ENCODE measurements at regions not wholly inside any gene's neighbourhood (a gene's known extent, or its start where the extent isn't known, plus 50 kb on each side); places are given as distances from the start of the nearest gene placed in this dataset.

DNA sequence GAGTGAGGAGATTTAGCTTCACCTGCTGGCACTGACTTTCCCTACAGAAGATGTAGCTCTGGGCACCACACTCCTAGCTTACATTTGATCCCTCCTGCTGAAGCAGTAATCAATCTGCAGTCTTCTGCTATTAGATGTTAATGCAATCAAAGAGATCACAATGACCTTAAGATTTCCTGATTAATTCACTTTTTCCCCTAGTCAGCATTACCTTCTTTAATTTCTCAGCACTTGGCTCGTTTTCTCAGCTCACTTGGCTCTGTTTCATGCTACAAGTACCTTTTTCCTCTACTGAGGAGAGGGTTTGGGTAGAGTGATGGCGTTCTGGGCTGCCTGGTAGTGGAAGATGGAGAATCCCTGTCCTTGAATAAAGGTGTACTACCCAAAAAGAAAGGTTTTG lies 113.0 kb upstream of the PAK3 start:
- TF ChIP-seq EGR1 (IDR thresholded peaks at IDR 0.05) (no peak), CREB1 (IDR thresholded peaks at IDR 0.05; ENCODE audit: low read depth) (no peak), CEBPB (IDR thresholded peaks at IDR 0.05) (no peak), EP300 (IDR thresholded peaks at IDR 0.05; ENCODE audit: borderline replicate concordance) (no peak), NFIC (IDR thresholded peaks at IDR 0.05) (no peak), YY1 (IDR thresholded peaks at IDR 0.05; ENCODE audit: low read depth) (no peak), TEAD4 (IDR thresholded peaks at IDR 0.05) (no peak), ZBTB7A (IDR thresholded peaks at IDR 0.05; ENCODE audit: low read depth) (no peak), TCF12 (IDR thresholded peaks at IDR 0.05; ENCODE audit: low read depth) (no peak), TAF1 (IDR thresholded peaks at IDR 0.05; ENCODE audit: low read depth) (no peak)
- TF ChIP-seq, protein P1, sequence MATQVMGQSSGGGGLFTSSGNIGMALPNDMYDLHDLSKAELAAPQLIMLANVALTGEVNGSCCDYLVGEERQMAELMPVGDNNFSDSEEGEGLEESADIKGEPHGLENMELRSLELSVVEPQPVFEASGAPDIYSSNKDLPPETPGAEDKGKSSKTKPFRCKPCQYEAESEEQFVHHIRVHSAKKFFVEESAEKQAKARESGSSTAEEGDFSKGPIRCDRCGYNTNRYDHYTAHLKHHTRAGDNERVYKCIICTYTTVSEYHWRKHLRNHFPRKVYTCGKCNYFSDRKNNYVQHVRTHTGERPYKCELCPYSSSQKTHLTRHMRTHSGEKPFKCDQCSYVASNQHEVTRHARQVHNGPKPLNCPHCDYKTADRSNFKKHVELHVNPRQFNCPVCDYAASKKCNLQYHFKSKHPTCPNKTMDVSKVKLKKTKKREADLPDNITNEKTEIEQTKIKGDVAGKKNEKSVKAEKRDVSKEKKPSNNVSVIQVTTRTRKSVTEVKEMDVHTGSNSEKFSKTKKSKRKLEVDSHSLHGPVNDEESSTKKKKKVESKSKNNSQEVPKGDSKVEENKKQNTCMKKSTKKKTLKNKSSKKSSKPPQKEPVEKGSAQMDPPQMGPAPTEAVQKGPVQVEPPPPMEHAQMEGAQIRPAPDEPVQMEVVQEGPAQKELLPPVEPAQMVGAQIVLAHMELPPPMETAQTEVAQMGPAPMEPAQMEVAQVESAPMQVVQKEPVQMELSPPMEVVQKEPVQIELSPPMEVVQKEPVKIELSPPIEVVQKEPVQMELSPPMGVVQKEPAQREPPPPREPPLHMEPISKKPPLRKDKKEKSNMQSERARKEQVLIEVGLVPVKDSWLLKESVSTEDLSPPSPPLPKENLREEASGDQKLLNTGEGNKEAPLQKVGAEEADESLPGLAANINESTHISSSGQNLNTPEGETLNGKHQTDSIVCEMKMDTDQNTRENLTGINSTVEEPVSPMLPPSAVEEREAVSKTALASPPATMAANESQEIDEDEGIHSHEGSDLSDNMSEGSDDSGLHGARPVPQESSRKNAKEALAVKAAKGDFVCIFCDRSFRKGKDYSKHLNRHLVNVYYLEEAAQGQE (IDR thresholded peaks at IDR 0.05; ENCODE audit: low read depth), result no peak
- TF ChIP-seq, protein P2, sequence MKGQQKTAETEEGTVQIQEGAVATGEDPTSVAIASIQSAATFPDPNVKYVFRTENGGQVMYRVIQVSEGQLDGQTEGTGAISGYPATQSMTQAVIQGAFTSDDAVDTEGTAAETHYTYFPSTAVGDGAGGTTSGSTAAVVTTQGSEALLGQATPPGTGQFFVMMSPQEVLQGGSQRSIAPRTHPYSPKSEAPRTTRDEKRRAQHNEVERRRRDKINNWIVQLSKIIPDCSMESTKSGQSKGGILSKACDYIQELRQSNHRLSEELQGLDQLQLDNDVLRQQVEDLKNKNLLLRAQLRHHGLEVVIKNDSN (IDR thresholded peaks at IDR 0.05), result no peak
- TF ChIP-seq, protein P3, sequence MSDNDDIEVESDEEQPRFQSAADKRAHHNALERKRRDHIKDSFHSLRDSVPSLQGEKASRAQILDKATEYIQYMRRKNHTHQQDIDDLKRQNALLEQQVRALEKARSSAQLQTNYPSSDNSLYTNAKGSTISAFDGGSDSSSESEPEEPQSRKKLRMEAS (IDR thresholded peaks at IDR 0.05), result no peak

DNA sequence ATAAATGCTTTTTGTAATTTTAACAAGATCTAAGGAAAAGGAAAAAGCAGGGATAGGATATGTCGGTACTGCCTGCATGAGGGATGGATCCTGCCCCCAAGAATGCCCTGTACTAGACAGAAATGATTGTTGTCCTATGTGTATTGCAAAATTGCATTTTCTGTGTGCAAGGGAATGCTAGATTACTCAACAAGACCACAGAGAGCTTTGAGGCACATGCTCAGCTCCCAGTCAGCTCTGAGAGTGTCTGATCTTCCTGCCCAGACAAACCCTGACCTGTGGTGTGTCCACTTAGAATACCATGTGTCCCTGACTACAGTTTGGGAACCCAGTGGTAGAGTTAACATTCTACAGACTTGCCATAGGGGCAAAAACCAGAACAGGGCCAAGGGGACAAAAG lies 129.2 kb upstream of the PAK3 start:
- TF ChIP-seq EP300 (IDR thresholded peaks at IDR 0.05; ENCODE audit: borderline replicate concordance) (no peak), EGR1 (IDR thresholded peaks at IDR 0.05) (no peak), TAF1 (IDR thresholded peaks at IDR 0.05; ENCODE audit: low read depth) (no peak), NFIC (IDR thresholded peaks at IDR 0.05) (no peak), TEAD4 (IDR thresholded peaks at IDR 0.05) (no peak), ZBTB7A (IDR thresholded peaks at IDR 0.05; ENCODE audit: low read depth) (no peak), CREB1 (IDR thresholded peaks at IDR 0.05; ENCODE audit: low read depth) (no peak), CEBPB (IDR thresholded peaks at IDR 0.05) (no peak), FOXM1 (IDR thresholded peaks at IDR 0.05; ENCODE audit: borderline replicate concordance, low read depth) (no peak)
- TF ChIP-seq, protein P2 (IDR thresholded peaks at IDR 0.05), result no peak
- TF ChIP-seq, protein P3 (IDR thresholded peaks at IDR 0.05), result no peak

DNA sequence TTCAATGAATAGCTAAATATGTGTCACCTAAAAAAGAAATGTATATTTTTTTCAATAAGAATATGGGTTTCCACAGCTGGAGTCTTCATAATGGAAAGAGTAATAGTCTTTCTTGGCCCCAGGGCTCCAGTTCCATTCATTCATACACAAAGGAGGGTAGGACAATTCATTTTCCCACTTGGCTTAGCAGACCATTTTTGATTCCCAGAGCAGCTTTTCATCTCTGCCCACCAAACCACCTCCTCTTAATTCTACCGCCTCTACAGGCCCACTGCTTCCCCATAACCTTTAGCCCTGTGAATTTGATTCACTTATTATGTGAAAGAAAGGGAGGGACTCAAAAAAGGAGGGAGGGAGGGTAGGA lies 129.9 kb upstream of the PAK3 start:
- TF ChIP-seq CREB1 (IDR thresholded peaks at IDR 0.05; ENCODE audit: low read depth) (no peak), EGR1 (IDR thresholded peaks at IDR 0.05) (no peak), CEBPB (IDR thresholded peaks at IDR 0.05) (no peak), EP300 (IDR thresholded peaks at IDR 0.05; ENCODE audit: borderline replicate concordance) (no peak), ZBTB7A (IDR thresholded peaks at IDR 0.05; ENCODE audit: low read depth) (no peak), NFIC (IDR thresholded peaks at IDR 0.05) (no peak), TCF12 (IDR thresholded peaks at IDR 0.05; ENCODE audit: low read depth) (no peak), FOXM1 (IDR thresholded peaks at IDR 0.05; ENCODE audit: borderline replicate concordance, low read depth) (no peak), TAF1 (IDR thresholded peaks at IDR 0.05; ENCODE audit: low read depth) (no peak), YY1 (IDR thresholded peaks at IDR 0.05; ENCODE audit: low read depth) (no peak), RAD21 (IDR thresholded peaks at IDR 0.05; ENCODE audit: low read depth) (no peak), TEAD4 (IDR thresholded peaks at IDR 0.05) (no peak)
- TF ChIP-seq, protein P2 (IDR thresholded peaks at IDR 0.05), result no peak
- TF ChIP-seq, protein P3 (IDR thresholded peaks at IDR 0.05), result no peak
- TF ChIP-seq, protein P1 (IDR thresholded peaks at IDR 0.05; ENCODE audit: low read depth), result no peak

DNA sequence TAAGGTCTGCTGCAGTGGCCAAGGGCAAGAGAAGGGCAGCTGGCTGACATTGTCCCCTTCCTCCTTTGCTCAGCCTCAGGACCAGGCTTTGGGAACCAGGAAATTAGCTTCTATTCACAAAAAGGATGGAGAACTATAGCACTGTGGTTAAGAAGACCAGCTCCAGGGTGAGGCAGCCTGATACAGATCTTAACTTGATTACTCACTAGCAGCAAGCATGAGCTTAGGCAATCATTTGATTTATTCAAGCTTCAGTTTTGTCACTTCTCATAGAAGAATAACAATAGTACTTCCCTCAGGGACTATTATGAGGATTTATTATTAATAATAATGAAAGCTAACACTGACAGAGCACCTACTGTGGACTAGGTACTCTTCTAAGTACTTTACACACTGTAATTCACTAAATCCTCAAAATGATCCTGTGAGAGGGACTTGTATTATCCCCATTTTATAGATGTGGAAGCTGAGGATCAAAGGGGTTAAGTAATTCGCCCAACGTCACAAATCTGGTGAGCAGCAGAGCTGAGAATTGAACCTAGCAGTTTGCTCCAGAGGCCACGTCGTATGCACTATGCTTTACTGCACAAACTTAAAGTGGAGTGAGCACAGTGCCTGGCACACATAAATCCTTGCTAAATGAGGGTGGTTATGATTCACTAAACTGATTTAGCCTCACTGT lies 130.4 kb upstream of the PAK3 start:
- no peak for TF ChIP-seq NFIC (IDR thresholded peaks at IDR 0.05)
- TF ChIP-seq ZBTB7A (IDR thresholded peaks at IDR 0.05; ENCODE audit: low read depth), result no peak
- no peak for TF ChIP-seq FOXM1 (IDR thresholded peaks at IDR 0.05; ENCODE audit: borderline replicate concordance, low read depth)
- TF ChIP-seq, protein P2 (IDR thresholded peaks at IDR 0.05), result no peak
- TF ChIP-seq EGR1 (IDR thresholded peaks at IDR 0.05), result no peak
- no peak for TF ChIP-seq CREB1 (IDR thresholded peaks at IDR 0.05; ENCODE audit: low read depth)
- TF ChIP-seq, protein P3 (IDR thresholded peaks at IDR 0.05), result no peak
- TF ChIP-seq CEBPB (IDR thresholded peaks at IDR 0.05), result no peak
- no peak for TF ChIP-seq YY1 (IDR thresholded peaks at IDR 0.05; ENCODE audit: low read depth)
- no peak for TF ChIP-seq TCF12 (IDR thresholded peaks at IDR 0.05; ENCODE audit: low read depth)
- TF ChIP-seq RAD21 (IDR thresholded peaks at IDR 0.05; ENCODE audit: low read depth), result no peak
- TF ChIP-seq TEAD4 (IDR thresholded peaks at IDR 0.05), result no peak
- TF ChIP-seq, protein P1 (IDR thresholded peaks at IDR 0.05; ENCODE audit: low read depth), result no peak
- TF ChIP-seq TAF1 (IDR thresholded peaks at IDR 0.05; ENCODE audit: low read depth), result no peak

All from Ishikawa (cell line).